Inflammatory macrophage (primary cell): ENCODE measurements at regions not wholly inside any gene's neighbourhood (a gene's known extent, or its start where the extent isn't known, plus 50 kb on each side); places are given as distances from the start of the nearest gene placed in this dataset.
"Not testable (repeated sequence)": the region's sequence is repeated elsewhere in the genome, so short reads cannot be mapped to it uniquely, and the experiment has no call there.

Source experiments
- DNase-seq, 2 donors: peaks; one replicate each; pipeline ENCODE4 v3.0.0-alpha.2; 2020 to 2022

DNA sequence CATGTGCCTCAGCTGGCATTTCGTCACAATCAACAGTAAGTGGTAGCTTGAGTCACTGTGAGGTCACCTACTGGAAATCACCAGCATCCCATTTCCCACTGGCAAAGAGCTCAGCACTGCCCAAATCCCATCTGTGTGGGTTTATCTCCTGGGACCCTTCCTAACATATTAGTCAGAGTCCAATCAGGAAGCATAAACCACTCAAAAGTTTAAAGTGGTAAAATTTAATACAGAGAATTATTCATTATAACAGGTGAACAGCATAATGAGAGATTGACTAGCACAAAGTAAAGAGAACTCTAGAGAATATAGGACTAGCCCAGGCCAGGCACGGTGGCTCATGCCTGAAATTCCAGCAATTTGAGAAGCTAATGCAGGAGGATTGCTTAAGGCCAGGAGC lies 107.1 kb upstream of the TP53BP2 start:
- DNase-seq: not testable (repeated sequence)

- DNase-seq: not testable (repeated sequence)
Measured at GRCh38 chr1:223951551-223951950, 105.8 kb upstream of the TP53BP2 start.

GRCh38 chr1:223949944-223950343 lies 104.2 kb upstream of the TP53BP2 start:
- not testable (repeated sequence) for DNase-seq

- not testable (repeated sequence) for DNase-seq
Measured at GRCh38 chr1:223948041-223948440, 102.3 kb upstream of the TP53BP2 start.

DNA sequence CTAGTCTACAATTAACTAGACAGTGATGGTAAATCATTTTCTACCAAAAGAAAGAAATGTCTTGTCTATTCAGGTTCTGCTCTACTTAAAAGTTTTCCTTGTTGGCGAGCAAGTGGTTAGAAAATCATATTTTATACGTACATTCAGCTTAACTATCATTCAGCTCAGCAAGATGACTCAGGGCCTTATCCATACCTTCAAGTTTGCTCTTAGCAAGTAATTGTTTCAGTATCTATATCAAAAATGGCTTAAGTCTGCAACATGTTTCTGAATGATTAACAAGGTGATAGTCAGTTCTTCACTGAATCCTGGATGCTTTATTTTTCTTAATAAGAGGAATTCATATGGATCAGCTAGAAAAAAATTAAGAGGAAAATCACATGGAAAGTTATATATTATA lies 90.8 kb upstream of the TP53BP2 start:
- not testable (repeated sequence) for DNase-seq

GRCh38 chr1:223931476-223931875 lies 85.7 kb upstream of the TP53BP2 start:
- DNase-seq: not testable (repeated sequence)

GRCh38 chr1:223920805-223921204 lies 75.1 kb upstream of the TP53BP2 start:
- DNase-seq: not testable (repeated sequence)

DNA sequence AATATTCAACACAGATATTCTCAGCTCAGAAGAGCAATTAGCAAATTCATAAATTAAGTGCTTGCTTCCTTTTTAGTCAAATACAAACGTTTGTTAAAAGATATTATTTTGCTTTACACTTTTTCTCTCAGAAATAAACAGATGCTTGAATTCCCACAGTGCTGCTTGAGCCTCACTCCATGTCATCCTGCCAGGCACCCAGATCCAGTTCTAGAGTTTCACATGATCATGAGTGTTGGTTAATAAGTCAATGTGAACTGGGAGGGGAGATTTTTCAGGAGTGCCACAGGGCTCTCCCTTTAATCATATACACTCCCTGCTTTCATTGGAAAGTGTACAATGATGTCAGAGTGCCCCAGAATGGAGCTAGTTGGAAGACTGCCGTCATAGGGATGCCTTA lies 69.7 kb upstream of the TP53BP2 start:
- not testable (repeated sequence) for DNase-seq

GRCh38 chr1:223913715-223914114 lies 68.0 kb upstream of the TP53BP2 start:
- DNase-seq: peak; percentile 5 to 21

GRCh38 chr1:223907943-223908587 lies 62.3 kb upstream of the TP53BP2 start:
- not testable (repeated sequence) for DNase-seq

GRCh38 chr1:223903221-223903620 lies 57.5 kb upstream of the TP53BP2 start:
- not testable (repeated sequence) for DNase-seq

DNA sequence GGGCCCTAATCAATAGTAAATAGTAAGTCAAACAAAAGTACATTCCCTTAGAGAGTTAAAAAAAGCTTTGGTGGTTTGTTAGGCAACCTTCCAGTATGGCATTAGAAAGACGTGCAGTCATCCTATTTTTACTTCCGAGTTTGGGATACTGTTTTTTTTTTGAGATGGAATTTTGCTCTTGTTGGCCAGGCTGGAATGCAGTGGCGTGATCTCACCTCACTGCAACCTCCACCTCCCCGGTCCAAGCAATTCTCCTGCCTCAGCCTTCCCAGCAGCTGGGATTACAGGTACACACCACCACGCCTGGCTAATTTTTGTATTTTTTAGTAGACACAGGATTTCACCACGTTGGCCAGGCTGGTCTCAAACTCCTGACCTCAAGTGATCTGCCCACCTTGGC lies 54.0 kb upstream of the TP53BP2 start:
- not testable (repeated sequence) for DNase-seq

- DNase-seq: not testable (repeated sequence)
Measured at GRCh38 chr1:223897097-223897496, 51.4 kb upstream of the TP53BP2 start.

DNA sequence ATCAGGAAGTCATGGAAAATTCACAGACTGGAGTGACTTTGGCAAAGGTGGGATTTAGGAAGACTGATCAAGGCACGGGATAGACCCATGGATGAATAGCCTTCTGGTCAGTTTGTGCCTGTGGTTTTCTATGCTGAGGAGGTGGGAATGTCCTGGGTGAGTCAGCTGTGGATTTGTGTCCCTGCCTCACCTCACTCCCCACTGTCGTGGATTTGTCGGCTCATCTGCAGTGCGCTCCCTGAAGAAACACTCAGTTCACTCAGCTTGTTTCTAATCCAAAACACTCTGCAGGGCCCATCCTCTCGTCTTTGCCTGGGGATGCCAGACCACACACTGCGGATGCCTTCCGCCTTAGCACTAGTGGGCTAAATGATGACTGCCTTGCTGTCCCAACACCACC lies 50.2 kb upstream of the TP53BP2 start:
- not testable (repeated sequence) for DNase-seq
